Endodermal cell (in vitro differentiated cells): ENCODE measurements at regions not wholly inside any gene's neighbourhood (a gene's known extent, or its start where the extent isn't known, plus 50 kb on each side); places are given as distances from the start of the nearest gene placed in this dataset.

Experiments used
- DNase-seq: peaks from one replicate; pipeline ENCODE4 v3.0.0-alpha.2; 2017
- H3K27ac ChIP-seq: 2 replicates; pipeline ENCODE4 v1.5.1; 2013; ENCODE audit warnings: mild to moderate bottlenecking, low read depth, low read length, moderate library complexity
- H3K27me3 ChIP-seq: 2 replicates; pipeline ENCODE4 v1.6.1; 2013; ENCODE audit warnings: mild to moderate bottlenecking, low read length, moderate library complexity; ENCODE audit not compliant: insufficient read depth, control insufficient read depth, poor library complexity, severe bottlenecking
- H3K36me3 ChIP-seq: 2 replicates; pipeline ENCODE4 v1.7.0; 2013; ENCODE audit warnings: mild to moderate bottlenecking, low read length, moderate library complexity; ENCODE audit not compliant: control insufficient read depth, insufficient read depth
- H3K4me1 ChIP-seq: one replicate; pipeline ENCODE4 v1.7.0; 2013; ENCODE audit warnings: low read length; ENCODE audit not compliant: control insufficient read depth, insufficient read depth
- H3K4me3 ChIP-seq: 2 replicates; pipeline ENCODE4 v1.5.1; 2013; ENCODE audit warnings: mild to moderate bottlenecking, low read length, moderate library complexity
- H3K9ac ChIP-seq: 2 replicates; pipeline ENCODE4 v1.6.1; 2013; ENCODE audit warnings: mild to moderate bottlenecking, low read length, moderate library complexity; ENCODE audit not compliant: poor library complexity, severe bottlenecking; ENCODE audit errors: extremely low read depth
- H3K9me3 ChIP-seq: 2 replicates; pipeline ENCODE4 v1.6.1; 2013; ENCODE audit warnings: mild to moderate bottlenecking, low read length, moderate library complexity; ENCODE audit not compliant: control insufficient read depth
- H3K27ac Mint-ChIP-seq: 2 replicates; pipeline ENCODE4 v1.8.0; 2020; ENCODE audit warnings: mixed read lengths
- H3K27me3 Mint-ChIP-seq: 2 replicates; pipeline ENCODE4 v1.8.0; 2021; ENCODE audit warnings: mild to moderate bottlenecking, mixed read lengths; ENCODE audit not compliant: insufficient read depth
- H3K36me3 Mint-ChIP-seq: 2 replicates; pipeline ENCODE4 v1.8.0; 2020; ENCODE audit warnings: low read depth, mixed read lengths
- H3K4me1 Mint-ChIP-seq: 2 replicates; pipeline ENCODE4 v1.8.0; 2020; ENCODE audit warnings: mixed read lengths
- H3K4me3 Mint-ChIP-seq: 2 replicates; pipeline ENCODE4 v1.8.0; 2020; ENCODE audit warnings: mild to moderate bottlenecking, moderate library complexity, mixed read lengths
- H3K9me3 Mint-ChIP-seq: 2 replicates; pipeline ENCODE4 v1.8.0; 2020; ENCODE audit warnings: mild to moderate bottlenecking, mixed read lengths
- CTCF ChIP-seq: fragments of 200-600 bp; sonication (generic); conservative IDR thresholded peaks from 2 replicates; pipeline ENCODE4 v1.5.0; 2021; ENCODE audit warnings: antibody characterized with exemption, mild to moderate bottlenecking
- WGBS, 2 experiments: methylation state at CpG; one replicate each; pipeline versions ENCODE4 v1.1.5 to v1.1.7; 2013; ENCODE audit warnings: missing lambda C conversion rate in 2 of 2, mixed read lengths in 1 of 2; ENCODE audit not compliant: insufficient coverage in 1 of 2, insufficient read length in 1 of 2; 5-methylcytosine and 5-hydroxymethylcytosine counted together

- Histone ChIP-seq H3K27me3 (no peaks in the 10 kb centered on the region), H3K27ac (no peak overlapping the region), H3K4me3 (no peak overlapping the region), H3K9ac (no peak overlapping the region), H3K36me3 (no peaks in the 10 kb centered on the region), H3K9me3 (no peaks in the 10 kb centered on the region), H3K4me1 (no peaks in the 10 kb centered on the region)
- Mint-ChIP-seq H3K9me3 (no peaks in the 10 kb centered on the region), H3K36me3 (no peaks in the 10 kb centered on the region), H3K27ac (no peak overlapping the region), H3K27me3 (no peaks in the 10 kb centered on the region), H3K4me1 (peaks cover 10% of the 10 kb centered on the region), H3K4me3 (no peak overlapping the region)
- 94% methylated on average over 2 of the region's 2 CpGs; no CpG with 5 or more reads in 1 of the 2 experiments for WGBS, 2 experiments
- TF ChIP-seq CTCF, result no peak
- no peak for DNase-seq
Measured at GRCh38 chr2:183868153-183868552, 730.2 kb upstream of the ZNF804A start.

GRCh38 chr2:183868707-183869106 is 729.6 kb upstream of the ZNF804A start:
- Histone ChIP-seq H3K9ac (no peak overlapping the region), H3K9me3 (no peaks in the 10 kb centered on the region), H3K4me3 (no peak overlapping the region), H3K27ac (no peak overlapping the region), H3K27me3 (no peaks in the 10 kb centered on the region), H3K36me3 (no peaks in the 10 kb centered on the region), H3K4me1 (no peaks in the 10 kb centered on the region)
- Mint-ChIP-seq H3K4me1 (peaks cover 12% of the 10 kb centered on the region), H3K27me3 (no peaks in the 10 kb centered on the region), H3K4me3 (no peak overlapping the region), H3K36me3 (no peaks in the 10 kb centered on the region), H3K9me3 (no peaks in the 10 kb centered on the region), H3K27ac (no peak overlapping the region)
- 92% methylated on average over 1 of the region's 1 CpG; no CpG with 5 or more reads in 1 of the 2 experiments for WGBS, 2 experiments
- DNase-seq, result no peak
- no peak for TF ChIP-seq CTCF

DNA sequence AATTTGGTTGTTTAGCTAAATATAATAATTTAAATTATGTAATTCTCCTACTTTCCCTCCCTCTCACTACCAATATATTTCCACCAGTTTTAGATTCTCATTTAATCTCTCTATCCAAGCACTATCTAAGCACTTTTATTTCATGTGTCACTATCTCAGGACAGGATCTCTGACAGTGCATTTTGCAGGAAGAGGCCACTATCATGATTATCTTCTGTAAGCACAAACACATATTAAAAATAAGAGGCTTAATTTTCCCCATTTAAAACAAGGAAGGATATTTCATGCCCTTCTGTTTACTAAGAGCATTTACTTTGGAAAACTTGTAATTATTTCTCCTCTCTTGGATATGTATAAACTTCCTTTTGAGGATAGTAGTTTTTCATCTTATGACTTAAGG is 726.2 kb upstream of the ZNF804A start:
- DNase-seq, result no peak
- Mint-ChIP-seq H3K4me3 (no peak overlapping the region), H3K9me3 (no peaks in the 10 kb centered on the region), H3K27me3 (no peaks in the 10 kb centered on the region), H3K36me3 (no peaks in the 10 kb centered on the region), H3K27ac (no peak overlapping the region), H3K4me1 (peaks cover 12% of the 10 kb centered on the region)
- Histone ChIP-seq H3K9me3 (no peaks in the 10 kb centered on the region), H3K4me3 (no peak overlapping the region), H3K27me3 (no peaks in the 10 kb centered on the region), H3K36me3 (no peaks in the 10 kb centered on the region), H3K9ac (no peak overlapping the region), H3K27ac (no peak overlapping the region), H3K4me1 (no peaks in the 10 kb centered on the region)
- no peak for TF ChIP-seq CTCF
